ENCODE measurements at regions not wholly inside any gene's neighbourhood (a gene's known extent, or its start where the extent isn't known, plus 50 kb on each side); places are given as distances from the start of the nearest gene placed in this dataset.
"Not testable (repeated sequence)": the region's sequence is repeated elsewhere in the genome, so short reads cannot be mapped to it uniquely, and the experiment has no call there.

DNA sequence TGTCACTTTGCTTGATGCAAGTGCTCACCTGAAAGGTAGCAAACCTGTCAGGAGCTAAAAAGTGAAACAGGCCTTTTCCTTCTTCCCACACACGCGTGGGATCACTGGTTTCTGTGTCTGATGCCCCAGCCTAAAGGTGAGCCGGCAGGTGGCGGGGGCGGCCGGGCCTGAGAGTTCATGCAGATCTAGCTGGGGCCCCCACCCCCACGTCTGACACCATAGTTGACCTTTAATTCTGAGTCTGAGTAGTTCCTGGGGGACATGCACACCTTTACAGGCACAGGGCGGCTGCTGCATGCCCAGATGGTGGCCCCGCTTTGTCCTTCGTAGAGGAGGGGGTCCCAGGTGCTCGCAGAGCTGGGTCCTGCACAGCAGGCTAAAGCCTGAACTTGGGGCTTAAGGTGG is 345.3 kb downstream of the TEX29 start:
- Histone ChIP-seq H3K9me3 (ENCODE audit: control insufficient read depth, low read length) (no peaks in the 10 kb centered on the region), H3K4me1 (ENCODE audit: control insufficient read depth, insufficient read depth, low read length) (no peaks in the 10 kb centered on the region), H3K27ac (ENCODE audit: low read length) (no peak overlapping the region), H3K4me3 (ENCODE audit: low read length) (no peak overlapping the region), H3K27me3 (ENCODE audit: control insufficient read depth, insufficient read depth) (no peaks in the 10 kb centered on the region)
- no peak for ATAC-seq
- 86% methylated on average over 11 of the region's 11 CpGs for WGBS
- intact Hi-C loops (cut with DNase I): no loop called here
- peak in 1 of 3 donors; percentile 42 for DNase-seq

DNA sequence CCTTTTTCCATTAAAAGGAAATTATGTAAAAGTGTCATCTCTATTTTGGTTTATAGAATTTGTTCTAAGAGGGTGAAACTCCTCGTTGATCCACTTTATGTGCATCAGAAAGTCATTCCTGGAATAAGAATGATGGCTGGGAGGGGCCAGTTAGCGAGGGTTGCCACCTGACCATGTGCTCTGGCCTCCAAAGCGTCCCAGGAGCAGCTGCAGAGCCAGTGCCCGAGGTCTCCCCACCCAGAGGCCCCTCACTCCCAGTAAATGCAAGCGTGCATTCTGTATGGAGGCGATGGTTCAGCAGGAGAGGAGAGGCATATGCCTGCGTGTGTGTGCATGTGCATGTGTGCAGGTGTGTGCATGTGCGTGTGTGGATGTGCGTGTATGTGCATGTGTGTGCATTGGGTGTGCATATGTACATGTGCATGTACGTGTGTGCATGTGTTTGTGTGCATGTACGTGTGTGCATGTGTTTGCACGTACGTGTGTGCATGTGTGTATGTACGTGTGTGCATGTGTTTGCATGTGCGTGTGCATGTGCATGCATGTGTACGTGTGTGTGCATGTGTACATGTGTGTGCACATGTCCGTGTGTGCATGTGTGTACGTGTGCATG is 345.8 kb downstream of the TEX29 start:
- H3K27me3 ChIP-seq (ENCODE audit: control insufficient read depth, insufficient read depth): no peaks in the 10 kb centered on the region
- intact Hi-C loops (cut with DNase I): no loop called here
- ATAC-seq (no peak), DNase-seq (no peak)
- 83% methylated on average over 18 of the region's 18 CpGs for WGBS
- H3K4me1 ChIP-seq (ENCODE audit: control insufficient read depth, insufficient read depth, low read length): no peaks in the 10 kb centered on the region
- no peak overlapping the region for H3K4me3 ChIP-seq (ENCODE audit: low read length)
- H3K9me3 ChIP-seq (ENCODE audit: control insufficient read depth, low read length): no peaks in the 10 kb centered on the region
- no peak overlapping the region for H3K27ac ChIP-seq (ENCODE audit: low read length)

DNA sequence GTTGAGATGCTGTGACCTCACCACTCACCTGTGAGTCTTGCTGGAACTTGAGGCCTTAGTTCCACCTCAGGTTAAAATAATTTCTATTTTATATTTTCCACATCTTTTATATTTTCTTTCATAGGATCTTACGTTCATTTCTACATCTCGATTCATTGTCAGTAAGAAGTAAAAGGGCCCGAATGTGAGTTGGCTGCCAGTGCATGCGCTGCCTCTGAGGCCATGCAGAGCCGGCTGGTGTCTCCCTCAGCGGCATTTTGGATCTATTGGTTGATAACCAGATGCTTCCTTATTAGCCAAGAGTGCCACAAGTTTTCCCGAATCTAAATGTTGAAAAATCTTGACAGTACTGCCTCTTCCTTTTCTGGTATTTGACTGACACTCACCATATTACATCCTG is 347.3 kb downstream of the TEX29 start:
- Histone ChIP-seq H3K9me3 (ENCODE audit: control insufficient read depth, low read length) (no peaks in the 10 kb centered on the region), H3K27ac (ENCODE audit: low read length) (no peak overlapping the region), H3K4me3 (ENCODE audit: low read length) (no peak overlapping the region), H3K4me1 (ENCODE audit: control insufficient read depth, insufficient read depth, low read length) (no peaks in the 10 kb centered on the region), H3K27me3 (ENCODE audit: control insufficient read depth, insufficient read depth) (no peaks in the 10 kb centered on the region)
- DNase-seq: no peak
- intact Hi-C loops (cut with DNase I): no loop called here
- WGBS: 79% methylated on average over 7 of the region's 7 CpGs
- ATAC-seq: no peak

DNA sequence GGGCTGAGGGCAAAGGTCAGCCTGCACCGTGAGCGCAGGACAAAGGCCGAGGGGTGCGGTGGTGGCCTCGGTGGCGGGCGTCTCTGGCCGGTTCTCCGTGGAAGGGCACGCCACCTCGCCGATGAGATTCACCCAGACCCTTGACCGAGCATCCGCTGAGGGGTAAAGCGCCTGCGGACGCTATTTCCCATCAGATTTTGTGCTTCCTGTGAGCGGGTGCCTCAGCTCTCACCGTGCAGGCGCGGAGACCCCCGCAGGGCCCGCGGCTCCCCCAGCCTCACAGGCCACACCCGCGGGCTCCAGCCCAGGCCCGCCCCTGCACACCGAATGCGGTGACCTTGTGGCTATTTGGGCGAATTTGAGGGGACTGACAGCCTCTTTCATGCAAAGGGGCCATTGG is 348.0 kb downstream of the TEX29 start:
- intact Hi-C loops (cut with DNase I): no loop called here
- no peaks in the 10 kb centered on the region for H3K4me1 ChIP-seq (ENCODE audit: control insufficient read depth, insufficient read depth, low read length)
- DNase-seq (no peak), ATAC-seq (no peak)
- H3K4me3 ChIP-seq (ENCODE audit: low read length): no peak overlapping the region
- WGBS: 92% methylated on average over 30 of the region's 30 CpGs
- no peaks in the 10 kb centered on the region for H3K27me3 ChIP-seq (ENCODE audit: control insufficient read depth, insufficient read depth)
- no peak overlapping the region for H3K27ac ChIP-seq (ENCODE audit: low read length)
- no peaks in the 10 kb centered on the region for H3K9me3 ChIP-seq (ENCODE audit: control insufficient read depth, low read length)

DNA sequence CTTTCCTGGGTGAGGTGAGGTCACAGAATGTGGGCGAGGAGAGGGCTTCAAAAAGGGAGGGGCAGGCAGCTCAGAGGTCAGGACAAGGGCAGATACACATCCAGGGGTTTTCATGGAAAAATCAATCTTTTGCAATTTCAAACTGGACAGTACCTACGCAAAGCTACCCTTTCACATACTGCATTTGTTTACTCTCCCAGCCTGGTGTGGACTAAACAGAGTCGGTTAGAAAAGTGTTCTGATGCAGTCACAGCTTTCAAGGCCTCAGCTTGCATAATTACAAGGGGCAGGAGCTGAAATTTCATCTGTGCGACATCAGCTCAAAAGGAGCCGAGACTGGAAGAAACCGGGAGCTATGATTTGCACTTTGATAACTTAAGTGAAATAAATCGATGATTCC is 351.8 kb downstream of the TEX29 start:
- ATAC-seq; H3K4me3 ChIP-seq (ENCODE audit: low read length); DNase-seq; H3K27ac ChIP-seq (ENCODE audit: low read length); H3K9me3 ChIP-seq (ENCODE audit: control insufficient read depth, low read length); H3K27me3 ChIP-seq (ENCODE audit: control insufficient read depth, insufficient read depth); H3K4me1 ChIP-seq (ENCODE audit: control insufficient read depth, insufficient read depth, low read length); intact Hi-C loops (cut with DNase I): not testable (repeated sequence)
- WGBS: no CpG with 5 or more reads among the region's 7 CpGs

DNA sequence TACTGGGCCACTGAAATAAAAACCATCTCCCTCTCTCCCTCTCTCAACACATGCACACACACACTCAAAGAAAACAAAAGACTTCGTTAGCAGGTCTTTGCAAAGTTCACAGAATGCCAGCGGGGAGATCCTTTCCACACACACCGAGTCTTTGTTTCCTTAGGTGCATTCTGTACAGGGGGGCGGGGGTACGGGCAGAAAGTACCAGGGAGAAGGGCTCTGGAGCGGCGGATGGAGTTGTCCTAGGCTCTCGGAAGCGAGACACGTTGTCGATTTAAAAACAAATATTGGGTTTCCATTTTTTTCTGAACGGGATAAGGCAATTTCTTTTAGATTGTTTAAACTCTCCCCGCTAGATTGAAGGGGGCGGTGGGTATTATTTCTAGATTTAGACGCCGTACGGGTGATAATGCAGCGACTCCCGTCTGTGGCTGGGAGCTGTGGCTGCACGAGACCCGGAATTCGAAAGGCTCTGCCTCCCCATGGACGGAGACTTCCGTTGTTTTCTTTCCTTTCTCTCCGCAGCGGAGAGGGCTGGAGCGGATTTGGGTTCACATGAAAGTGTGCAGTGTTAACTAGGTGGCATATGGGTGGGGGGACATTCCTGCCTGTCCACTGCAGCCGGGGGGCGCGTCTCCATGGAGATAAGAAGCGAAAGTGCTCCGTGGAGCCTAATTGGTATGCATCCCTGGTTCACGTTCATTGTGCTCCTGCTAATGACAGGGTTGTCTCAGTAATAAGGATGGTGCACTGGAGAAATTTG is 357.9 kb downstream of the TEX29 start:
- H3K27ac ChIP-seq (ENCODE audit: low read length); H3K9me3 ChIP-seq (ENCODE audit: control insufficient read depth, low read length); intact Hi-C loops (cut with DNase I); H3K4me3 ChIP-seq (ENCODE audit: low read length); ATAC-seq; H3K4me1 ChIP-seq (ENCODE audit: control insufficient read depth, insufficient read depth, low read length); DNase-seq; H3K27me3 ChIP-seq (ENCODE audit: control insufficient read depth, insufficient read depth): not testable (repeated sequence)
- WGBS: no CpG with 5 or more reads among the region's 33 CpGs

DNA sequence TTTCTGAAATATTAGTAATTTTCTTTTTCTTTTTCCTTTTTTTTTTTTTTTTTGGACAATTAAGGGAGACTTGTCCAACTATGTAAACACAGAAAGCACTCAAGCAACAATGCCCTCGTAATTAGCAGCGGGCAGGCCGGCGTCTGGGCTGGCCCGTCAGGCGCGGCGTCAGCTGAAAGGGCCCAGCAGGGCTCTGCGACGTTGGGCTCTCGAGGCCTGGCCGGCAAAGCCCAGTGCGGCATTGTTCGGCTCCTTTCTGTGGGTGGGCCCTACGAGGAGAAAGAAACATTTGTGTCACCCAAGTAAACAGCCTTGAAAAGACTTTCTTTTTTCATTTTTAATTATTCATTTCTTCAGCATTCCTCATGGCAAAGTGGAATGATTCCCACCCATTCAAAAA is 359.2 kb downstream of the TEX29 start:
- DNase-seq; intact Hi-C loops (cut with DNase I); H3K4me3 ChIP-seq (ENCODE audit: low read length); H3K4me1 ChIP-seq (ENCODE audit: control insufficient read depth, insufficient read depth, low read length); H3K27ac ChIP-seq (ENCODE audit: low read length); ATAC-seq; H3K27me3 ChIP-seq (ENCODE audit: control insufficient read depth, insufficient read depth); H3K9me3 ChIP-seq (ENCODE audit: control insufficient read depth, low read length): not testable (repeated sequence)
- no CpG with 5 or more reads among the region's 15 CpGs for WGBS

DNA sequence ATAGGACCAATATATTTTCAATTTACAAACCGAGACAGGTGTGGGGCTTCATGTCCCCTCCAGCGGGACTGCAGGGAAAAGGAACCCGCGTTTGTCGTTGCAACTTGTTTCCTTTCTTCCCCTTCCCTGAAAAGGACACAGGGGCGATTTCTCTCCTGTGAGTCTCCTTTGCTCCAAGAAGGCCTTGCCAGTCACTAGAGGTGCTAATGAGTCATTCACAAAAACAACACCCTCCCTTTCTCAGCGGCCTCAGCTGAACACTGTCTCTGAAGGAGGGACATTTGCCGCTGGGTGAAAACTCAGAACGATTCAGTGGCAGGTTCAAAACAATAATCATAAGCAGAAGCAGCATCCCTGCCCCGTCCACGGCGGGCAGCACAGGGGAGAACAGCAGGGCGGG is 359.7 kb downstream of the TEX29 start:
- intact Hi-C loops (cut with DNase I): not testable (repeated sequence)

DNA sequence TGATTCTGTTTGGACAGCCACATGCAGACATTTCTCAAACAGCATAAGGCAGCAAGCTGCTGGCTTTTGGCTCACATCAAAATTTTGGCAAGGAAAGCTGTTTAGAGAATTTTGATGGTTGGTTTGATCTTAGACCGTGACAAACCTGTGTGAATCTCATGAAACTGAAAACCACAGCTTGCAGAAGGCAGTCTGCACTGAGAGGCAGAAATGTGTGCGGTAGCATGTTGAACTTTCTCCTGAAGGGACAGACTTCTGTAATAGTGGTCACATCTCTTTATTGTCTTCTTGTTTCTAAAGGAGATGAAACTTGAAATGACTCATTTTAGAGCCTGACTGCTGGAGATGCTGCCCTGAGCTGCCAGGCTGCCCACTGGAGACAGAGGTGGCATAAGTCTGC is 371.6 kb downstream of the TEX29 start:
- ATAC-seq; H3K9me3 ChIP-seq (ENCODE audit: control insufficient read depth, low read length); H3K27ac ChIP-seq (ENCODE audit: low read length); H3K27me3 ChIP-seq (ENCODE audit: control insufficient read depth, insufficient read depth); intact Hi-C loops (cut with DNase I); H3K4me1 ChIP-seq (ENCODE audit: control insufficient read depth, insufficient read depth, low read length); H3K4me3 ChIP-seq (ENCODE audit: low read length); DNase-seq: not testable (repeated sequence)
- 81% methylated on average over 2 of the region's 2 CpGs for WGBS

More for the DNA sequence above, 359.7 kb downstream of the TEX29 start:
- H3K27ac ChIP-seq (ENCODE audit: low read length); H3K9me3 ChIP-seq (ENCODE audit: control insufficient read depth, low read length); H3K4me1 ChIP-seq (ENCODE audit: control insufficient read depth, insufficient read depth, low read length); H3K27me3 ChIP-seq (ENCODE audit: control insufficient read depth, insufficient read depth); H3K4me3 ChIP-seq (ENCODE audit: low read length); DNase-seq: not testable (repeated sequence)
- 60% methylated on average over 1 of the region's 13 CpGs for WGBS
- peak in 1 of 2 donors; percentile 51 for ATAC-seq

DNA sequence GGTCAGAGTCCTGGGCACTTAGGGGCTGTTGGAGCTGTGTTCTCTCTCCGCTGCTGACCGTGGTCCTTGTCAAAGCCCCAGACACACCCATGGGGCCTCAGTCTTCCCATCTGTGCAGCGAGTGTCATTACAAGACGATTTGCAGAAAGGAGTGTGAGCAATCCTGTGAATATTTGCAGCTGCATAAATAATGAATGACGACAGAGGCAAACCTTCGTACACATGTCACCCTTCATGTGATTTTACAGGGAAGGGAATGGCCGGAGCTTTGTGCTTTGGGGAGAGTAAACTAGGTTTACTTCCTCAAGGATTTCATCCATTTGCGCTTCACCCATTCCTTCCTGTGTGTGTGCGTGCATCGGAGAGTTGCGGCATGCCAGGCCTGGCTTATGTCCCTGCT is 370.8 kb upstream of the SOX1 start:
- H3K4me3 ChIP-seq (ENCODE audit: low read length); H3K27me3 ChIP-seq (ENCODE audit: control insufficient read depth, insufficient read depth); DNase-seq; intact Hi-C loops (cut with DNase I); H3K9me3 ChIP-seq (ENCODE audit: control insufficient read depth, low read length); ATAC-seq; H3K4me1 ChIP-seq (ENCODE audit: control insufficient read depth, insufficient read depth, low read length); H3K27ac ChIP-seq (ENCODE audit: low read length): not testable (repeated sequence)
- no CpG with 5 or more reads among the region's 11 CpGs for WGBS

DNA sequence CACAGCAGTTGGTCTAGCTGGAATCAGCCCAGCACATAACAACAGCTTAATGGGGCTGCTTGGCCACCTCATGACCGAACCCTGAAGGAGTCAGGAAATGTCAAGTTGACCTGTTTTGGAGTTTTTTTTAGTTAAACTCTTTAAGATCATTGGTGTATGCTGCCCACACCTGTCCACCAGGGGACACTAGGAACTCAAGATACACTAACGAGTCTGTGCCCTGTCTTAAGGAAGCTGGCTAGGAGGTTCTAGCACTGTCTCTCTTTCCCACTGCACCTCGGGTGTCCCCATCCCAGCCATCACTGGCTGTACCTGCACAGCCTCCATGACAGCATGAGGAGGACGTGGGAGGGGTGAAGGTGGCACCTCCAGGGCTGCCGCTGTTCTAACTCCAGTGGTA is 364.9 kb upstream of the SOX1 start:
- H3K27ac ChIP-seq (ENCODE audit: low read length); H3K4me3 ChIP-seq (ENCODE audit: low read length); intact Hi-C loops (cut with DNase I); DNase-seq; ATAC-seq; H3K27me3 ChIP-seq (ENCODE audit: control insufficient read depth, insufficient read depth); H3K4me1 ChIP-seq (ENCODE audit: control insufficient read depth, insufficient read depth, low read length); H3K9me3 ChIP-seq (ENCODE audit: control insufficient read depth, low read length): not testable (repeated sequence)
- WGBS: no CpG with 5 or more reads among the region's 5 CpGs

Data from right cardiac atrium (tissue), 5 donors.